ENCODE measurements at regions not wholly inside any gene's neighbourhood (a gene's known extent, or its start where the extent isn't known, plus 50 kb on each side); places are given as distances from the start of the nearest gene placed in this dataset.

- no peak for TF ChIP-seq MTA3 (IDR thresholded peaks at IDR 0.05; ENCODE audit: borderline replicate concordance, low read length)
- TF ChIP-seq POLR2AphosphoS5 (IDR thresholded peaks at IDR 0.05; ENCODE audit: low read length), result no peak
- TF ChIP-seq RELA (IDR thresholded peaks at IDR 0.05; ENCODE audit: borderline replicate concordance, partially characterized antibody), result no peak
- no peak for TF ChIP-seq MLLT1 (IDR thresholded peaks at IDR 0.05)
- TF ChIP-seq CTCF (IDR thresholded peaks at IDR 0.05 in 2 of 3, conservative IDR thresholded peaks at IDR 0.05 in 1 of 3; ENCODE audit: control insufficient read depth in 2 of 3, extremely low read depth in 1 of 3, insufficient read depth in 1 of 3, low read depth in 3 of 3, low read length in 3 of 3), result no peak
- no peak for TF ChIP-seq ZBED1 (IDR thresholded peaks at IDR 0.05; ENCODE audit: borderline replicate concordance)
- TF ChIP-seq SMAD5 (IDR thresholded peaks at IDR 0.05; ENCODE audit: low read depth), result no peak
- no peak for TF ChIP-seq POLR2A (IDR thresholded peaks at IDR 0.05; ENCODE audit: low read depth, low read length)
- no peak for TF ChIP-seq USF1 (IDR thresholded peaks at IDR 0.05; ENCODE audit: borderline replicate concordance, extremely low read length, insufficient read depth, low read depth, low read length)
These were observed 308.2 kb upstream of the RORA start for GRCh38 chr15:61537337-61537736.
